ENCODE measurements at regions not wholly inside any gene's neighbourhood (a gene's known extent, or its start where the extent isn't known, plus 50 kb on each side); places are given as distances from the start of the nearest gene placed in this dataset.
A peak's percentile ranks its signal among the peaks of the same experiment; 100 is the strongest.

DNA sequence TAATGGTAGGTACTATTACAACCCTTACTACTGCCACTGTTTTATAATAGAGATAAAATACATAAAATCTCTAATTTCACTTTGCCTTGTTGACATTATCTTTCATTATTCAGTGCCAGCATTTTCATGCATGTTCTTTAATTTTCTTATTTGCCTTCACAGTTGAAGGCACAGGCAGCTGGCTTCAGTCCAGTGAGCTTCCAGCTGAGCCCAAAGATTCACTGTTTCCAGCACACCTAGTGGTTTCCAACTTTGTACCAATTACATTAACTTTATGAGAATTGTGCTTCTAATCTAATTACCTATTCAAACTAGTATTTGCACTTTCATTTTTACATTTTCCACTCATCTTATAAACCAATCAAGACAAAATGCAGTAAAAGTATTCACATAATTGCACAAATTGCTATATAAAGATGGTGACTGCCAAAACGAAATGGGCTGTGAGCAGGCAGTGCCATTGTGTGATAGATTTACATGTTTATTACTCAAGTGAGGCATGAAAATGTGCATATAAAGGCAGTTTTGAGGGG, 228.3 kb downstream of the MFSD1 start (continued):
- TF ChIP-seq ZNF514 (tag by site-specific recombination; IDR thresholded peaks at IDR 0.05) (no peak), ZNF184 (tag by site-specific recombination; IDR thresholded peaks at IDR 0.05) (no peak), ZBTB10 (tag by site-specific recombination; IDR thresholded peaks at IDR 0.05) (no peak), ZBTB20 (tag by site-specific recombination; IDR thresholded peaks at IDR 0.05) (no peak), ZNF768 (tag by site-specific recombination; IDR thresholded peaks at IDR 0.05) (no peak), ZFP69B (tag by site-specific recombination; IDR thresholded peaks at IDR 0.05) (no peak), ZFP41 (tag by site-specific recombination; IDR thresholded peaks at IDR 0.05; ENCODE audit: borderline replicate concordance) (no peak), ZNF843 (tag by site-specific recombination; IDR thresholded peaks at IDR 0.05) (0 out of 2 replicates have a peak, but pooled peaks have one; percentile 27), GLIS1 (tag by site-specific recombination; IDR thresholded peaks at IDR 0.05) (peak; percentile 44; the same call in 1 of the 2 replicates), OSR2 (tag by site-specific recombination; IDR thresholded peaks at IDR 0.05) (peak; percentile 51; the same call in 1 of the 2 replicates), ZNF785 (tag by site-specific recombination; IDR thresholded peaks at IDR 0.05) (no peak), ZEB2 (tag by site-specific recombination; IDR thresholded peaks at IDR 0.05) (no peak), OVOL3 (tag by site-specific recombination; IDR thresholded peaks at IDR 0.05) (peak; percentile 37; the same call in 1 of the 2 replicates), ZNF26 (tag by site-specific recombination; IDR thresholded peaks at IDR 0.05) (no peak), ZNF214 (tag by site-specific recombination; IDR thresholded peaks at IDR 0.05; ENCODE audit: borderline replicate concordance) (no peak), ZNF133 (tag by site-specific recombination; IDR thresholded peaks at IDR 0.05) (no peak), ZSCAN16 (tag by site-specific recombination; IDR thresholded peaks at IDR 0.05) (no peak), ZNF792 (tag by site-specific recombination; IDR thresholded peaks at IDR 0.05) (no peak), MEIS1 (CRISPR knock-in tag; IDR thresholded peaks at IDR 0.05; ENCODE audit: borderline replicate concordance) (no peak), ZNF302 (tag by site-specific recombination; IDR thresholded peaks at IDR 0.05; ENCODE audit: low read depth) (no peak)
- TF ChIP-seq, protein P1, sequence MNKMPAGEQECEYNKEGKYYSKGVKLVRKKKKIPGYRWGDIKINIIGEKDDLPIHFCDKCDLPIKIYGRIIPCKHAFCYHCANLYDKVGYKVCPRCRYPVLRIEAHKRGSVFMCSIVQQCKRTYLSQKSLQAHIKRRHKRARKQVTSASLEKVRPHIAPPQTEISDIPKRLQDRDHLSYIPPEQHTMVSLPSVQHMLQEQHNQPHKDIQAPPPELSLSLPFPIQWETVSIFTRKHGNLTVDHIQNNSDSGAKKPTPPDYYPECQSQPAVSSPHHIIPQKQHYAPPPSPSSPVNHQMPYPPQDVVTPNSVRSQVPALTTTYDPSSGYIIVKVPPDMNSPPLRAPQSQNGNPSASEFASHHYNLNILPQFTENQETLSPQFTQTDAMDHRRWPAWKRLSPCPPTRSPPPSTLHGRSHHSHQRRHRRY (tag by site-specific recombination; IDR thresholded peaks at IDR 0.05): no peak
- TF ChIP-seq, protein P2, sequence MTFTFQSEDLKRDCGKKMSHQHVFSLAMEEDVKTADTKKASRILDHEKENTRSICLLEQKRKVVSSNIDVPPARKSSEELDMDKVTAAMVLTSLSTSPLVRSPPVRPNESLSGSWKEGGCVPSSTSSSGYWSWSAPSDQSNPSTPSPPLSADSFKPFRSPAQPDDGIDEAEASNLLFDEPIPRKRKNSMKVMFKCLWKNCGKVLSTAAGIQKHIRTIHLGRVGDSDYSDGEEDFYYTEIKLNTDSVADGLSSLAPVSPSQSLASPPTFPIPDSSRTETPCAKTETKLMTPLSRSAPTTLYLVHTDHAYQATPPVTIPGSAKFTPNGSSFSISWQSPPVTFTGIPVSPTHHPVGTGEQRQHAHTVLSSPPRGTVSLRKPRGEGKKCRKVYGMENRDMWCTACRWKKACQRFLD (tag by site-specific recombination; IDR thresholded peaks at IDR 0.05): no peak
- TF ChIP-seq, protein P3, sequence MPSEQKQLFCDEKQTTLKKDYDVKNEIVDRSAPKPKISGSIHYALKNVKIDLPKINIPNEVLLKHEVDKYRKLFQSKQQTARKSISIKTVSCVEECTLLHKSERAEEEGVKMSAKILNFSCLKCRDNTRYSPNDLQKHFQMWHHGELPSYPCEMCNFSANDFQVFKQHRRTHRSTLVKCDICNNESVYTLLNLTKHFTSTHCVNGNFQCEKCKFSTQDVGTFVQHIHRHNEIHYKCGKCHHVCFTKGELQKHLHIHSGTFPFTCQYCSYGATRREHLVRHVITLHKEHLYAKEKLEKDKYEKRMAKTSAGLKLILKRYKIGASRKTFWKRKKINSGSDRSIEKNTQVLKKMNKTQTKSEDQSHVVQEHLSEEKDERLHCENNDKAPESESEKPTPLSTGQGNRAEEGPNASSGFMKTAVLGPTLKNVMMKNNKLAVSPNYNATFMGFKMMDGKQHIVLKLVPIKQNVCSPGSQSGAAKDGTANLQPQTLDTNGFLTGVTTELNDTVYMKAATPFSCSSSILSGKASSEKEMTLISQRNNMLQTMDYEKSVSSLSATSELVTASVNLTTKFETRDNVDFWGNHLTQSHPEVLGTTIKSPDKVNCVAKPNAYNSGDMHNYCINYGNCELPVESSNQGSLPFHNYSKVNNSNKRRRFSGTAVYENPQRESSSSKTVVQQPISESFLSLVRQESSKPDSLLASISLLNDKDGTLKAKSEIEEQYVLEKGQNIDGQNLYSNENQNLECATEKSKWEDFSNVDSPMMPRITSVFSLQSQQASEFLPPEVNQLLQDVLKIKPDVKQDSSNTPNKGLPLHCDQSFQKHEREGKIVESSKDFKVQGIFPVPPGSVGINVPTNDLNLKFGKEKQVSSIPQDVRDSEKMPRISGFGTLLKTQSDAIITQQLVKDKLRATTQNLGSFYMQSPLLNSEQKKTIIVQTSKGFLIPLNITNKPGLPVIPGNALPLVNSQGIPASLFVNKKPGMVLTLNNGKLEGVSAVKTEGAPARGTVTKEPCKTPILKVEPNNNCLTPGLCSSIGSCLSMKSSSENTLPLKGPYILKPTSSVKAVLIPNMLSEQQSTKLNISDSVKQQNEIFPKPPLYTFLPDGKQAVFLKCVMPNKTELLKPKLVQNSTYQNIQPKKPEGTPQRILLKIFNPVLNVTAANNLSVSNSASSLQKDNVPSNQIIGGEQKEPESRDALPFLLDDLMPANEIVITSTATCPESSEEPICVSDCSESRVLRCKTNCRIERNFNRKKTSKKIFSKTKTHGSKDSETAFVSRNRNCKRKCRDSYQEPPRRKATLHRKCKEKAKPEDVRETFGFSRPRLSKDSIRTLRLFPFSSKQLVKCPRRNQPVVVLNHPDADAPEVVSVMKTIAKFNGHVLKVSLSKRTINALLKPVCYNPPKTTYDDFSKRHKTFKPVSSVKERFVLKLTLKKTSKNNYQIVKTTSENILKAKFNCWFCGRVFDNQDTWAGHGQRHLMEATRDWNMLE (tag by site-specific recombination; conservative IDR thresholded peaks at IDR 0.05; ENCODE audit: low read depth): no peak
- TF ChIP-seq, protein P4, sequence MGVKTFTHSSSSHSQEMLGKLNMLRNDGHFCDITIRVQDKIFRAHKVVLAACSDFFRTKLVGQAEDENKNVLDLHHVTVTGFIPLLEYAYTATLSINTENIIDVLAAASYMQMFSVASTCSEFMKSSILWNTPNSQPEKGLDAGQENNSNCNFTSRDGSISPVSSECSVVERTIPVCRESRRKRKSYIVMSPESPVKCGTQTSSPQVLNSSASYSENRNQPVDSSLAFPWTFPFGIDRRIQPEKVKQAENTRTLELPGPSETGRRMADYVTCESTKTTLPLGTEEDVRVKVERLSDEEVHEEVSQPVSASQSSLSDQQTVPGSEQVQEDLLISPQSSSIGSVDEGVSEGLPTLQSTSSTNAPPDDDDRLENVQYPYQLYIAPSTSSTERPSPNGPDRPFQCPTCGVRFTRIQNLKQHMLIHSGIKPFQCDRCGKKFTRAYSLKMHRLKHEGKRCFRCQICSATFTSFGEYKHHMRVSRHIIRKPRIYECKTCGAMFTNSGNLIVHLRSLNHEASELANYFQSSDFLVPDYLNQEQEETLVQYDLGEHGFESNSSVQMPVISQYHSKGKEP (tag by site-specific recombination; IDR thresholded peaks at IDR 0.05): 0 out of 2 replicates have a peak, but pooled peaks have one; percentile 17

Data from HEK293 (cell line).